Sigmoid colon (tissue), 4 donors: ENCODE measurements at regions not wholly inside any gene's neighbourhood (a gene's known extent, or its start where the extent isn't known, plus 50 kb on each side); places are given as distances from the start of the nearest gene placed in this dataset.
"Not testable (repeated sequence)": the region's sequence is repeated elsewhere in the genome, so short reads cannot be mapped to it uniquely, and the experiment has no call there.

Experiments
- POLR2A ChIP-seq, 2 donors: fragments of 450-650 bp; IDR thresholded peaks; one replicate each; pipeline ENCODE4 v1.6.1; 2016; ENCODE audit warnings: antibody characterized with exemption in 2 of 2, mild to moderate bottlenecking in 2 of 2, moderate library complexity in 2 of 2
- POLR2AphosphoS5 ChIP-seq, 4 donors: sonication (generic); formaldehyde crosslinking; IDR thresholded peaks; one replicate each; pipeline ENCODE4 v1.6.1; 2017; ENCODE audit warnings: antibody characterized with exemption in 4 of 4
- TF ChIP-seq, protein P1 (sequence below), 4 experiments: fragments of 450-650 bp in 3 of 4; fragments of 200-600 bp in 1 of 4; IDR thresholded peaks; one replicate each; pipeline ENCODE4 v1.5.1; 2016 to 2019; ENCODE audit warnings: antibody characterized with exemption in 4 of 4, mild to moderate bottlenecking in 3 of 4, moderate library complexity in 2 of 4

DNA sequence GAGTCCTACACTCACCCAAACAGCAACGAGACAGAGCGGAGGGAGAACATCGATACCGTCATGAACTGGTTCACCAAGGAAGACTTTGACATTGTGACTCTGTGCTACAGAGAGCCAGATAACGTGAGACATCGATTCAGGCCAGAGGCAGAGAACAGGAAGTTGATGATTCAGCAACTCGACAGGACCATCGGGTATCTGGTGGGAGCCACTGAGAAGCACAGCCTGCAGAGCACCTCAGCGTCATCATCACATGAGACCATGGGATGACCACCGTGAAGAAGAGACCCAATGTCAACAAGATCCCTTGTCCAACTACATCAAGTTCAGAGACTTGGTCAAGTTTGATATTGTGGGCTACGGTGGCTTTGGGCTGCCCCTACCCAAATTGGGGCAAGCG lies 60.8 kb upstream of the DEFB108B start:
- TF ChIP-seq, protein P1, sequence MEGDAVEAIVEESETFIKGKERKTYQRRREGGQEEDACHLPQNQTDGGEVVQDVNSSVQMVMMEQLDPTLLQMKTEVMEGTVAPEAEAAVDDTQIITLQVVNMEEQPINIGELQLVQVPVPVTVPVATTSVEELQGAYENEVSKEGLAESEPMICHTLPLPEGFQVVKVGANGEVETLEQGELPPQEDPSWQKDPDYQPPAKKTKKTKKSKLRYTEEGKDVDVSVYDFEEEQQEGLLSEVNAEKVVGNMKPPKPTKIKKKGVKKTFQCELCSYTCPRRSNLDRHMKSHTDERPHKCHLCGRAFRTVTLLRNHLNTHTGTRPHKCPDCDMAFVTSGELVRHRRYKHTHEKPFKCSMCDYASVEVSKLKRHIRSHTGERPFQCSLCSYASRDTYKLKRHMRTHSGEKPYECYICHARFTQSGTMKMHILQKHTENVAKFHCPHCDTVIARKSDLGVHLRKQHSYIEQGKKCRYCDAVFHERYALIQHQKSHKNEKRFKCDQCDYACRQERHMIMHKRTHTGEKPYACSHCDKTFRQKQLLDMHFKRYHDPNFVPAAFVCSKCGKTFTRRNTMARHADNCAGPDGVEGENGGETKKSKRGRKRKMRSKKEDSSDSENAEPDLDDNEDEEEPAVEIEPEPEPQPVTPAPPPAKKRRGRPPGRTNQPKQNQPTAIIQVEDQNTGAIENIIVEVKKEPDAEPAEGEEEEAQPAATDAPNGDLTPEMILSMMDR (IDR thresholded peaks at IDR 0.05): not testable (repeated sequence)
- not testable (repeated sequence) for TF ChIP-seq POLR2A, POLR2AphosphoS5 (IDR thresholded peaks at IDR 0.05)
